Brain microvascular endothelial cell (primary cell): ENCODE measurements at regions not wholly inside any gene's neighbourhood (a gene's known extent, or its start where the extent isn't known, plus 50 kb on each side); places are given as distances from the start of the nearest gene placed in this dataset.
"Not testable (repeated sequence)": the region's sequence is repeated elsewhere in the genome, so short reads cannot be mapped to it uniquely, and the experiment has no call there.

Experiments used
- DNase-seq: peaks from one replicate; pipeline ENCODE4 v3.0.0-alpha.2; 2020
- H3K27ac ChIP-seq: fragments of 250-450 bp; sonication (Bioruptor Pico); 2 replicates; pipeline ENCODE4 v1.5.1; 2020; ENCODE audit warnings: mild to moderate bottlenecking, moderate library complexity
- H3K27me3 ChIP-seq: fragments of 250-450 bp; sonication (Bioruptor Pico); replicated peaks from 2 replicates; pipeline ENCODE4 v1.5.1; 2020; ENCODE audit warnings: mild to moderate bottlenecking
- H3K36me3 ChIP-seq: fragments of 250-450 bp; sonication (Bioruptor Pico); replicated peaks from 2 replicates; pipeline ENCODE4 v1.5.1; 2020; ENCODE audit warnings: mild to moderate bottlenecking
- H3K4me3 ChIP-seq: 2 replicates; pipeline ENCODE4 v1.5.1; 2011; ENCODE audit warnings: low read depth, mild to moderate bottlenecking, control low read depth, low read length, moderate library complexity
- CTCF ChIP-seq: IDR thresholded peaks from 2 replicates; pipeline ENCODE4 v1.5.1; 2011; ENCODE audit warnings: low read depth, mild to moderate bottlenecking, moderate library complexity, low read length, control low read depth, inconsistent platforms; ENCODE audit errors: missing control alignments
- in situ Hi-C: cut with HindIII; loops from 2 replicates; pipeline ENCODE4 v1.10.0; 2017; ENCODE audit warnings: low sequenced_read_pairs, low pct_ligation_motif_present

GRCh38 chr21:31819692-31820091, 53.1 kb upstream of the HUNK start:
- H3K36me3 ChIP-seq, H3K27me3 ChIP-seq, H3K4me3 ChIP-seq, in situ Hi-C loops, DNase-seq, H3K27ac ChIP-seq: not testable (repeated sequence)

GRCh38 chr21:31814356-31814755, 58.5 kb upstream of the HUNK start:
- H3K27ac ChIP-seq, DNase-seq, in situ Hi-C loops, H3K36me3 ChIP-seq, H3K4me3 ChIP-seq, H3K27me3 ChIP-seq: not testable (repeated sequence)

GRCh38 chr21:31813862-31814261, 59.0 kb upstream of the HUNK start:
- Histone ChIP-seq H3K36me3 (no peaks in the 10 kb centered on the region), H3K27me3 (no peaks in the 10 kb centered on the region), H3K27ac (no peak overlapping the region), H3K4me3 (no peak overlapping the region)
- in situ Hi-C loops = no loop called here
- no peak for TF ChIP-seq CTCF
- no peak for DNase-seq

GRCh38 chr21:31804008-31804394, 68.8 kb upstream of the HUNK start:
- in situ Hi-C loops = no loop called here
- Histone ChIP-seq H3K27me3 (no peaks in the 10 kb centered on the region), H3K36me3 (no peaks in the 10 kb centered on the region), H3K27ac (no peak overlapping the region), H3K4me3 (no peak overlapping the region)
- no peak for DNase-seq
- TF ChIP-seq CTCF = no peak

- no peak for DNase-seq
- in situ Hi-C loops = no loop called here
- TF ChIP-seq CTCF = no peak
- Histone ChIP-seq H3K4me3 (no peak overlapping the region), H3K27me3 (no peaks in the 10 kb centered on the region), H3K36me3 (no peaks in the 10 kb centered on the region), H3K27ac (no peak overlapping the region)
Measured at GRCh38 chr21:31803039-31804007, 69.5 kb upstream of the HUNK start.

- Histone ChIP-seq H3K36me3 (no peaks in the 10 kb centered on the region), H3K27ac (no peak overlapping the region), H3K4me3 (no peak overlapping the region), H3K27me3 (no peaks in the 10 kb centered on the region)
- no peak for DNase-seq
- no peak for TF ChIP-seq CTCF
- in situ Hi-C loops = no loop called here
Measured at GRCh38 chr21:31802331-31802730, 70.4 kb upstream of the SCAF4 start.
